Tibial artery (tissue), 4 donors: ENCODE measurements at regions not wholly inside any gene's neighbourhood (a gene's known extent, or its start where the extent isn't known, plus 50 kb on each side); places are given as distances from the start of the nearest gene placed in this dataset.

Experiments
- DNase-seq, 2 donors: peaks; one replicate each; pipeline ENCODE4 v3.0.0-alpha.2; 2019
- H3K27ac ChIP-seq, 2 donors: fragments of 200-600 bp; sonication (generic) in 1 of 2; 1 replicate in 1 of 2; 2 replicates in 1 of 2; pipeline ENCODE4 v1.5.1; 2018 to 2019; ENCODE audit warnings: mild to moderate bottlenecking in 1 of 2
- H3K27me3 ChIP-seq, 2 donors: fragments of 200-600 bp; sonication (generic) in 1 of 2; one replicate each; pipeline versions ENCODE4 v1.5.1 to v1.6.0; 2016 to 2019
- H3K36me3 ChIP-seq, 3 donors: fragments of 200-600 bp; sonication (generic) in 2 of 3; one replicate each; pipeline ENCODE4 v1.5.1; 2016 to 2019; ENCODE audit warnings: mild to moderate bottlenecking in 2 of 3
- H3K4me1 ChIP-seq, 4 donors: fragments of 200-600 bp; sonication (generic) in 2 of 4; 1 replicate in 3 of 4; 2 replicates in 1 of 4; pipeline ENCODE4 v1.5.1; 2016 to 2019
- H3K4me3 ChIP-seq, 2 donors: fragments of 200-600 bp; sonication (generic) in 1 of 2; 1 replicate in 1 of 2; 2 replicates in 1 of 2; pipeline ENCODE4 v1.5.1; 2018 to 2019; ENCODE audit warnings: mild to moderate bottlenecking in 2 of 2
- H3K9me3 ChIP-seq, 3 donors: fragments of 200-600 bp; sonication (generic) in 1 of 3; one replicate each; pipeline ENCODE4 v1.5.1; 2016 to 2019
- CTCF ChIP-seq, 2 experiments: fragments of 200-600 bp in 1 of 2; fragments of 450-650 bp in 1 of 2; IDR thresholded peaks; one replicate each; pipeline ENCODE4 v1.5.1; 2017 to 2019; ENCODE audit warnings: antibody characterized with exemption in 2 of 2, mild to moderate bottlenecking in 1 of 2, moderate library complexity in 1 of 2
- intact Hi-C: fragments of 100-400 bp; cut with DNase I; formaldehyde crosslinking; loops from one replicate; pipeline ENCODE4 v1.15.0; 2023; ENCODE audit warnings: low total_unique reads

GRCh38 chr2:173808718-173809117 is 156.5 kb downstream of the SP3 start:
- no peaks in the 10 kb centered on the region for H3K36me3 ChIP-seq
- no peaks in the 10 kb centered on the region for H3K4me1 ChIP-seq
- H3K27ac ChIP-seq = no peak overlapping the region
- no peak overlapping the region for H3K4me3 ChIP-seq
- no peaks in the 10 kb centered on the region for H3K9me3 ChIP-seq
- H3K27me3 ChIP-seq = no peaks in the 10 kb centered on the region
- no peak for TF ChIP-seq CTCF (IDR thresholded peaks at IDR 0.05)
- intact Hi-C loops = no loop called here
- no peak for DNase-seq

- no peaks in the 10 kb centered on the region for H3K4me1 ChIP-seq
- H3K27ac ChIP-seq = no peak overlapping the region
- H3K9me3 ChIP-seq = no peaks in the 10 kb centered on the region
- TF ChIP-seq CTCF (IDR thresholded peaks at IDR 0.05) = no peak
- no peak for DNase-seq
- no peaks in the 10 kb centered on the region for H3K36me3 ChIP-seq
- no peaks in the 10 kb centered on the region for H3K27me3 ChIP-seq
- intact Hi-C loops = no loop called here
- H3K4me3 ChIP-seq = no peak overlapping the region
Measured at GRCh38 chr2:173812321-173812720, 152.9 kb downstream of the SP3 start.

GRCh38 chr2:173814306-173814705 is 150.9 kb downstream of the SP3 start:
- Histone ChIP-seq H3K27ac (no peak overlapping the region), H3K4me1 (no peaks in the 10 kb centered on the region), H3K9me3 (no peaks in the 10 kb centered on the region), H3K36me3 (no peaks in the 10 kb centered on the region), H3K4me3 (no peak overlapping the region), H3K27me3 (no peaks in the 10 kb centered on the region)
- TF ChIP-seq CTCF (IDR thresholded peaks at IDR 0.05) = no peak
- intact Hi-C loops = no loop called here
- no peak for DNase-seq

GRCh38 chr2:173815772-173816171 is 149.4 kb downstream of the SP3 start:
- intact Hi-C loops = no loop called here
- no peaks in the 10 kb centered on the region for H3K27me3 ChIP-seq
- H3K4me1 ChIP-seq = no peaks in the 10 kb centered on the region
- DNase-seq = no peak
- H3K27ac ChIP-seq = no peak overlapping the region
- H3K9me3 ChIP-seq = no peaks in the 10 kb centered on the region
- no peak for TF ChIP-seq CTCF (IDR thresholded peaks at IDR 0.05)
- no peaks in the 10 kb centered on the region for H3K36me3 ChIP-seq
- H3K4me3 ChIP-seq = no peak overlapping the region

- intact Hi-C loops = no loop called here
- no peak for TF ChIP-seq CTCF (IDR thresholded peaks at IDR 0.05)
- no peaks in the 10 kb centered on the region for H3K4me1 ChIP-seq
- no peak for DNase-seq
- H3K4me3 ChIP-seq = no peak overlapping the region
- H3K27ac ChIP-seq = no peak overlapping the region
- H3K9me3 ChIP-seq = no peaks in the 10 kb centered on the region
- peaks cover 0 to 4% of the 10 kb centered on the region in 2 donors for H3K27me3 ChIP-seq
- no peaks in the 10 kb centered on the region for H3K36me3 ChIP-seq
Measured at GRCh38 chr2:173817582-173817981, 147.6 kb downstream of the SP3 start.

GRCh38 chr2:173818285-173818684 is 146.9 kb downstream of the SP3 start:
- H3K27me3 ChIP-seq = peaks cover 0 to 4% of the 10 kb centered on the region in 2 donors
- no peak overlapping the region for H3K4me3 ChIP-seq
- TF ChIP-seq CTCF (IDR thresholded peaks at IDR 0.05) = no peak
- intact Hi-C loops = no loop called here
- no peaks in the 10 kb centered on the region for H3K9me3 ChIP-seq
- H3K27ac ChIP-seq = no peak overlapping the region
- H3K4me1 ChIP-seq = no peaks in the 10 kb centered on the region
- no peak for DNase-seq
- no peaks in the 10 kb centered on the region for H3K36me3 ChIP-seq
